Astrocyte (in vitro differentiated cells and primary cell): ENCODE measurements at regions not wholly inside any gene's neighbourhood (a gene's known extent, or its start where the extent isn't known, plus 50 kb on each side); places are given as distances from the start of the nearest gene placed in this dataset.

ENCODE experiments used
- DNase-seq: peaks from one replicate; pipeline ENCODE4 v3.0.0-alpha.2; 2010; ENCODE audit warnings: low read depth
- FAIRE-seq: peaks from 2 replicates; lab custom pipeline; 2011; peaks lifted over from hg19 to GRCh38; lab: Jason Lieb, UNC
- H2AFZ ChIP-seq: 2 replicates; pipeline ENCODE4 v1.6.0; 2012; ENCODE audit warnings: low read depth, low read length, inconsistent platforms
- H3K27ac ChIP-seq: 2 replicates; pipeline ENCODE4 v1.5.1; 2011; ENCODE audit warnings: low read depth, low read length, inconsistent platforms
- H3K27me3 ChIP-seq: 2 replicates; pipeline ENCODE4 v1.6.0; 2011; ENCODE audit warnings: low read length, inconsistent platforms; ENCODE audit not compliant: insufficient read depth
- H3K36me3 ChIP-seq: 2 replicates; pipeline ENCODE4 v1.5.1; 2011; ENCODE audit warnings: low read length, inconsistent platforms; ENCODE audit not compliant: insufficient read depth
- H3K4me1 ChIP-seq: 2 replicates; pipeline ENCODE4 v1.5.1; 2011; ENCODE audit warnings: low read length, inconsistent platforms; ENCODE audit not compliant: insufficient read depth
- H3K4me2 ChIP-seq: 2 replicates; pipeline ENCODE4 v1.6.0; 2012; ENCODE audit warnings: low read length, inconsistent platforms
- H3K4me3 ChIP-seq: 2 replicates; pipeline ENCODE4 v1.5.1; 2011; ENCODE audit warnings: low read depth, mild to moderate bottlenecking, low read length, inconsistent platforms; ENCODE audit not compliant: insufficient read depth
- H3K79me2 ChIP-seq: 2 replicates; pipeline ENCODE4 v1.6.0; 2012; ENCODE audit warnings: mild to moderate bottlenecking, low read length, inconsistent platforms; ENCODE audit not compliant: insufficient read depth
- H3K9ac ChIP-seq: 2 replicates; pipeline ENCODE4 v1.6.0; 2012; ENCODE audit warnings: mild to moderate bottlenecking, low read length, inconsistent platforms
- H3K9me3 ChIP-seq: 2 replicates; pipeline ENCODE4 v1.5.1; 2012; ENCODE audit warnings: low read depth, mild to moderate bottlenecking, low read length, inconsistent platforms; ENCODE audit not compliant: insufficient read depth
- H4K20me1 ChIP-seq: 2 replicates; pipeline ENCODE4 v1.6.0; 2012; ENCODE audit warnings: low read length, inconsistent platforms; ENCODE audit not compliant: insufficient read depth
- H3K27ac Mint-ChIP-seq: one replicate; pipeline ENCODE4 v1.8.0; 2021; ENCODE audit warnings: mild to moderate bottlenecking, mixed read lengths; ENCODE audit not compliant: unreplicated experiment
- H3K27me3 Mint-ChIP-seq: one replicate; pipeline ENCODE4 v1.8.0; 2021; ENCODE audit warnings: low read depth, mixed read lengths; ENCODE audit not compliant: unreplicated experiment
- H3K36me3 Mint-ChIP-seq: one replicate; pipeline ENCODE4 v1.8.0; 2021; ENCODE audit warnings: low read depth, mixed read lengths; ENCODE audit not compliant: unreplicated experiment
- H3K4me1 Mint-ChIP-seq: one replicate; pipeline ENCODE4 v1.8.0; 2021; ENCODE audit warnings: low read depth, mixed read lengths; ENCODE audit not compliant: unreplicated experiment
- H3K4me3 Mint-ChIP-seq: one replicate; pipeline ENCODE4 v1.8.0; 2021; ENCODE audit warnings: mild to moderate bottlenecking, moderate library complexity, mixed read lengths; ENCODE audit not compliant: unreplicated experiment
- H3K9me3 Mint-ChIP-seq: one replicate; pipeline ENCODE4 v1.8.0; 2021; ENCODE audit warnings: mild to moderate bottlenecking, mixed read lengths; ENCODE audit not compliant: unreplicated experiment
- CTCF ChIP-seq: IDR thresholded peaks from 2 replicates; pipeline ENCODE4 v1.5.1; 2011; ENCODE audit warnings: low read depth, mild to moderate bottlenecking, inconsistent platforms, low read length, moderate library complexity; ENCODE audit not compliant: insufficient read depth
- EZH2 ChIP-seq: IDR thresholded peaks from 2 replicates; pipeline ENCODE4 v1.6.1; 2012; ENCODE audit warnings: mild to moderate bottlenecking, low read length, inconsistent platforms; ENCODE audit not compliant: insufficient read depth

- Histone ChIP-seq H3K4me2 (no peak overlapping the region), H3K36me3 (no peaks in the 10 kb centered on the region), H4K20me1 (no peaks in the 10 kb centered on the region), H3K4me3 (no peak overlapping the region), H3K79me2 (no peaks in the 10 kb centered on the region), H3K27ac (no peak overlapping the region), H3K27me3 (no peaks in the 10 kb centered on the region), H3K9me3 (no peaks in the 10 kb centered on the region), H2AFZ (no peak overlapping the region), H3K9ac (no peak overlapping the region), H3K4me1 (no peaks in the 10 kb centered on the region)
- Mint-ChIP-seq H3K36me3 (no peaks in the 10 kb centered on the region), H3K9me3 (no peaks in the 10 kb centered on the region), H3K27ac (peak overlapping the region; percentile 47), H3K4me1 (peaks cover 21% of the 10 kb centered on the region), H3K4me3 (no peak overlapping the region), H3K27me3 (no peaks in the 10 kb centered on the region)
- no peak for DNase-seq
- TF ChIP-seq EZH2 (no peak), CTCF (no peak)
- FAIRE-seq: no peak
Measured at GRCh38 chr13:33933810-33934209, 115.9 kb downstream of the RFC3 start.

GRCh38 chr13:33934343-33934742 lies 116.4 kb downstream of the RFC3 start:
- no peak overlapping the region for H3K9ac ChIP-seq
- no peak for DNase-seq
- H3K27me3 ChIP-seq: no peaks in the 10 kb centered on the region
- no peaks in the 10 kb centered on the region for H3K9me3 ChIP-seq
- Mint-ChIP-seq H3K4me1 (peaks cover 21% of the 10 kb centered on the region), H3K4me3 (no peak overlapping the region), H3K9me3 (no peaks in the 10 kb centered on the region), H3K27me3 (no peaks in the 10 kb centered on the region), H3K36me3 (no peaks in the 10 kb centered on the region), H3K27ac (no peak overlapping the region)
- no peak for FAIRE-seq
- no peaks in the 10 kb centered on the region for H3K36me3 ChIP-seq
- no peak for TF ChIP-seq CTCF
- H3K79me2 ChIP-seq: no peaks in the 10 kb centered on the region
- no peak overlapping the region for H3K4me3 ChIP-seq
- H4K20me1 ChIP-seq: no peaks in the 10 kb centered on the region
- H3K4me2 ChIP-seq: no peak overlapping the region
- H3K27ac ChIP-seq: no peak overlapping the region
- no peaks in the 10 kb centered on the region for H3K4me1 ChIP-seq
- no peak overlapping the region for H2AFZ ChIP-seq

- Histone ChIP-seq H3K27me3 (no peaks in the 10 kb centered on the region), H3K79me2 (no peaks in the 10 kb centered on the region), H3K4me1 (no peaks in the 10 kb centered on the region), H3K9me3 (no peaks in the 10 kb centered on the region), H3K36me3 (no peaks in the 10 kb centered on the region), H2AFZ (no peak overlapping the region), H3K4me3 (no peak overlapping the region), H3K4me2 (no peak overlapping the region), H4K20me1 (no peaks in the 10 kb centered on the region), H3K9ac (no peak overlapping the region), H3K27ac (no peak overlapping the region)
- Mint-ChIP-seq H3K27me3 (no peaks in the 10 kb centered on the region), H3K4me3 (no peak overlapping the region), H3K4me1 (peaks cover 21% of the 10 kb centered on the region), H3K9me3 (no peaks in the 10 kb centered on the region), H3K36me3 (no peaks in the 10 kb centered on the region), H3K27ac (no peak overlapping the region)
- TF ChIP-seq EZH2 (no peak), CTCF (no peak)
- DNase-seq: no peak
- no peak for FAIRE-seq
Measured at GRCh38 chr13:33934951-33935371, 117.0 kb downstream of the RFC3 start.
